ENCODE measurements at regions not wholly inside any gene's neighbourhood (a gene's known extent, or its start where the extent isn't known, plus 50 kb on each side); places are given as distances from the start of the nearest gene placed in this dataset.
"Not testable (repeated sequence)": the region's sequence is repeated elsewhere in the genome, so short reads cannot be mapped to it uniquely, and the experiment has no call there.

DNA sequence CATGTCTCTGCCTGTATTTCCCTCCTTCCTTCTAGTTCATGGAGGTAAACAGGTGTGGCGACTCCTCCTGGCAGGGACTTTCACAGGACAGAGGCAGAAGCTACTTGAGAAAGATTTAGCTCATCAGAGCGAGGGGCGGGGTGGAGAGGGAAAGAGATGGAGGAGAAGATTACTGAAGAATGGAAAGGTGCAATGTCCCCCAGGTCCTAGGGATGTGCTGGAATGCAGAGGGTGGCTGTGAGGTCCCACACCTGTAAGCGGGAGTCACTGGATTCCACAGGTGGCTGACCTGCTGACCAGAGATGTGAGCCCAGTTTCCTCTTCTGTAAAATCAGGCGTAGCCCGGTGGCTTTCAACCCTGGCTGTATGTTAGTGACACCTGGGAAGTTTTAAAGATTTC, 199.2 kb upstream of the SULF2 start:
- TF ChIP-seq, protein P1, sequence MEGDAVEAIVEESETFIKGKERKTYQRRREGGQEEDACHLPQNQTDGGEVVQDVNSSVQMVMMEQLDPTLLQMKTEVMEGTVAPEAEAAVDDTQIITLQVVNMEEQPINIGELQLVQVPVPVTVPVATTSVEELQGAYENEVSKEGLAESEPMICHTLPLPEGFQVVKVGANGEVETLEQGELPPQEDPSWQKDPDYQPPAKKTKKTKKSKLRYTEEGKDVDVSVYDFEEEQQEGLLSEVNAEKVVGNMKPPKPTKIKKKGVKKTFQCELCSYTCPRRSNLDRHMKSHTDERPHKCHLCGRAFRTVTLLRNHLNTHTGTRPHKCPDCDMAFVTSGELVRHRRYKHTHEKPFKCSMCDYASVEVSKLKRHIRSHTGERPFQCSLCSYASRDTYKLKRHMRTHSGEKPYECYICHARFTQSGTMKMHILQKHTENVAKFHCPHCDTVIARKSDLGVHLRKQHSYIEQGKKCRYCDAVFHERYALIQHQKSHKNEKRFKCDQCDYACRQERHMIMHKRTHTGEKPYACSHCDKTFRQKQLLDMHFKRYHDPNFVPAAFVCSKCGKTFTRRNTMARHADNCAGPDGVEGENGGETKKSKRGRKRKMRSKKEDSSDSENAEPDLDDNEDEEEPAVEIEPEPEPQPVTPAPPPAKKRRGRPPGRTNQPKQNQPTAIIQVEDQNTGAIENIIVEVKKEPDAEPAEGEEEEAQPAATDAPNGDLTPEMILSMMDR (IDR thresholded peaks at IDR 0.05; ENCODE audit: insufficient read depth, low read depth, low read length) = no peak
- no peak overlapping the region for H3K4me3 ChIP-seq (ENCODE audit: low read depth, low read length)
- ChIA-PET POLR2A (interaction anchor here (0.5 to 1.0 kb wide), 3 partner anchors 9 to 451 kb away, joined by 4 to 6 read pairs (median 5); no protein-coding TSS in a partner anchor), CTCF (interaction anchor here (0.9 to 1.0 kb wide), 2 partner anchors 9 to 16 kb away, joined by 3 read pairs; no protein-coding TSS in a partner anchor)
- peaks cover 10% of the 10 kb centered on the region for H3K27me3 ChIP-seq (ENCODE audit: control insufficient read depth, insufficient read depth, low read length)
- DNase-seq (ENCODE audit: low read depth) = no peak
- H3K36me3 ChIP-seq (ENCODE audit: control insufficient read depth, insufficient read depth, low read length) = no peaks in the 10 kb centered on the region

DNA sequence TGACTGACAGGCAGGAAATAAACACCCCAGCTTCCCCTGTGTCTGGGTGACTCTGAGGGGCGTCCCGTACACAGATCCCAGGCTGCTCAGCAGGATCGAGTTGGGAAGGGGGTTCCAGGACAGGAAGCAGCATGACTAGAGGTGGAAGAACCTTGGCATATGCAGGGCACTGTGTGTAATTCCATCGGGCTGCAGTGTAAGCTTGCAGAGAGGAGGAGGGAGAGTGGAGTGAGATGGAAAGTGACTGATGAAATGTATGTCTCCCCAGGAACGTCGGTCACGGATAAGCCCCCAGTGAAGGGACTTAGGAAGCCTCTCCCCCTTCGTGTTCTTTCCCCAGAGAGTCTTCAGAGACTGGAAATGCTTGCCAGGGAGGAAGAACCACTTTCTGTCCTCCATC, 198.4 kb upstream of the SULF2 start:
- H3K27me3 ChIP-seq (ENCODE audit: control insufficient read depth, insufficient read depth, low read length); CTCF ChIA-PET; H3K36me3 ChIP-seq (ENCODE audit: control insufficient read depth, insufficient read depth, low read length); DNase-seq (ENCODE audit: low read depth); H3K4me3 ChIP-seq (ENCODE audit: low read depth, low read length); POLR2A ChIA-PET: not testable (repeated sequence)

DNA sequence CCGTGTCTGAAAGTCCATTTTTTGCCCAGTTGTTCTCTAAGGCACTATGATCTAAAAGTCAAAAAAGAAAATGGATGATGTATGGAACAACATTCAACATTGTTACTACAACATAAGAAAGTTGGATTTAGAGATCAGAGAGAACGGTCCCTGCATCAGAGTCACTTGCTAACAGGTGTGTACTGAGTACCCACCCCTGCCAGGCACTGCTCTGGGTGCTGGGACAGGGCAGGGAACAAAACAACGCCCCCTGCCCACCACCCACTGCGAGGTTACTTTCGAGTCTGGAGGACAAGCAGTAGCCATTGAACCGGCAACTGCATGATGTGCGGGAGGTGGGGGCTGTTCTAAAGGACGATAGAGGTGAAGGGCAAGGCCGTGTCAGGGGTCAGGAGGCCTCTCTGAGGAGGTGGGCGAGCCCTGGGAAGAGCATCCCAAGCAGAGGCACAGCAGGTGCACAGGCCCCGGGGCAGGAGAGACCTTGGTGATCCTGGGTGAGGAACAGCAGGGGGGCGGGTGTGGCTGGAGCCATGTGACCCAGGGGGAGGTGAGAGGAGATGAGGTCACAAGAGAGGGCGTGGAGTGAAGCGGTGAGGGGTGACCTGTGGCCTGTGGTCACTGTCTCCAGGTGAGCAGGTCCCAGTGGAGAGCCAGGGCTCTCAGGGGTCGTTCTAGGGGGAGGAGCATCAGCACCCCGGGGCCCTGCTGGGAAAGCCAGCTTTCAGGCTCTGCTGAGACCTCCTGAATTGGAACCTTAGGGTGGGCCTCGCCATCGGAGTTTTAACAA, 197.5 kb upstream of the SULF2 start:
- TF ChIP-seq, protein P1 (IDR thresholded peaks at IDR 0.05; ENCODE audit: insufficient read depth, low read depth, low read length) = no peak
- POLR2A ChIA-PET = no interaction called here
- DNase-seq (ENCODE audit: low read depth) = no peak
- Histone ChIP-seq H3K4me3 (ENCODE audit: low read depth, low read length) (no peak overlapping the region), H3K27me3 (ENCODE audit: control insufficient read depth, insufficient read depth, low read length) (peaks cover 6% of the 10 kb centered on the region), H3K36me3 (ENCODE audit: control insufficient read depth, insufficient read depth, low read length) (no peaks in the 10 kb centered on the region)
- CTCF ChIA-PET = no interaction called here

DNA sequence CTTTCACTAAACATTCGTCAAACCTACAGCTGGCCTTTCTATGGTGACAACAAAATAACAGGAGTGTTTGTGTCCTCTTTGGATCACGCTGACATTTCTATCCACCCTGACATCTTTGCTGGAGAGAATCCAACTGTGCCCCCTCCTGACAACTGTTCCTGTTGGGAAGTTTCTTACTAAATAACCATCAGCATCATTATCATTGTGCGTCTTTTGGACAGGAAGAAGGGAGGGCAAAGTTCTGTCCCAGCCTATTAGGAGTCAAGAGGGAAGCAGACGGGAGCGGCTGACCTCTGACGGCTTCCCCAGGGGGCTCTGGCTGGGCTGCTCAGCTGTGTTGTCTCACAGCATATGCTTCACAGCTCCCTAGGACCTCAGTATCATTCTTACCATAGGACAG, 195.9 kb upstream of the SULF2 start:
- TF ChIP-seq, protein P1 (IDR thresholded peaks at IDR 0.05; ENCODE audit: insufficient read depth, low read depth, low read length) = no peak
- DNase-seq (ENCODE audit: low read depth) = no peak
- ChIA-PET CTCF (no interaction called here), POLR2A (no interaction called here)
- Histone ChIP-seq H3K4me3 (ENCODE audit: low read depth, low read length) (no peak overlapping the region), H3K36me3 (ENCODE audit: control insufficient read depth, insufficient read depth, low read length) (no peaks in the 10 kb centered on the region), H3K27me3 (ENCODE audit: control insufficient read depth, insufficient read depth, low read length) (peaks cover 6% of the 10 kb centered on the region)

DNA sequence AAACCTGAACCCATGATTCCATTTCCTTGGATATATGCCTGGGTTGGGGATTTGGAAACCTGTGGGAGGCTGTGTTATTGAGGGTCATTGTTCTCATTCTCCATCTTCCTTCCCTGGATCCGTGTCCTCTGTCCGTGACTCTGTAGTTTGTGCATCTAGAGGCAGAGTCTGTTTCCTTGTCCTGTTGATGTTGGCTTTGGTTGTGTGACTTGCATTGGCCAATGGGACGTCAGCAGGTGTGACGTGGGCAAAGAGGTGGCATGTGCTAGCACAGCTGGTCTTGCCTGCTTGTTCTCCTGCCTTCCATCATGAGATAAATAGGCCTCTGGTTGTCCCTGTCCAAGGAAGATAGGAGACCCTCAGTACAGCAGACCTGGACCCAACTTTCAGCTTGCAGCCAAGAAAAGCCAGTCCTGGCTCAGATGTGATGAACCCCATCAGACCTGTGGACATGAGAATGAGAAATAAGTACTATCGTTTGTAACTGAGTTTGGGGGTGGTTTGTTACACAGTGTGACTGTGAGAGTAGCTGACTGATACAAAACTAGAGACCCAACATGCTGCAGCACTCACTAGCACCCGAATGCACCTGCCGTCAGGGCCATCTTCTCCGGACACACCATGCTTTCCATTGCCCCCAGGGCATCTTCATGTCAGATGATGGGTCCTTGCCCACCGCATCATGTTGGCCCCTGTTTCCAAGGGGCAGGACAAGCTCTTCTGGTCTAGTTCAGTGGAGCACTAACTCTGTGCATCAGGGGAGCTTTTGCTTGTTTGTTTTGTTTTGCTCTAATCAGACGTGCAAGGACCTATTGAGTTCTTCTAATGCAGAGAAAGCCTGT, 195.3 kb upstream of the SULF2 start:
- CTCF ChIA-PET = no interaction called here
- TF ChIP-seq, protein P1 (IDR thresholded peaks at IDR 0.05; ENCODE audit: insufficient read depth, low read depth, low read length) = no peak
- POLR2A ChIA-PET = no interaction called here
- no peaks in the 10 kb centered on the region for H3K36me3 ChIP-seq (ENCODE audit: control insufficient read depth, insufficient read depth, low read length)
- no peak for DNase-seq (ENCODE audit: low read depth)
- H3K4me3 ChIP-seq (ENCODE audit: low read depth, low read length) = no peak overlapping the region
- H3K27me3 ChIP-seq (ENCODE audit: control insufficient read depth, insufficient read depth, low read length) = peaks cover 6% of the 10 kb centered on the region

DNA sequence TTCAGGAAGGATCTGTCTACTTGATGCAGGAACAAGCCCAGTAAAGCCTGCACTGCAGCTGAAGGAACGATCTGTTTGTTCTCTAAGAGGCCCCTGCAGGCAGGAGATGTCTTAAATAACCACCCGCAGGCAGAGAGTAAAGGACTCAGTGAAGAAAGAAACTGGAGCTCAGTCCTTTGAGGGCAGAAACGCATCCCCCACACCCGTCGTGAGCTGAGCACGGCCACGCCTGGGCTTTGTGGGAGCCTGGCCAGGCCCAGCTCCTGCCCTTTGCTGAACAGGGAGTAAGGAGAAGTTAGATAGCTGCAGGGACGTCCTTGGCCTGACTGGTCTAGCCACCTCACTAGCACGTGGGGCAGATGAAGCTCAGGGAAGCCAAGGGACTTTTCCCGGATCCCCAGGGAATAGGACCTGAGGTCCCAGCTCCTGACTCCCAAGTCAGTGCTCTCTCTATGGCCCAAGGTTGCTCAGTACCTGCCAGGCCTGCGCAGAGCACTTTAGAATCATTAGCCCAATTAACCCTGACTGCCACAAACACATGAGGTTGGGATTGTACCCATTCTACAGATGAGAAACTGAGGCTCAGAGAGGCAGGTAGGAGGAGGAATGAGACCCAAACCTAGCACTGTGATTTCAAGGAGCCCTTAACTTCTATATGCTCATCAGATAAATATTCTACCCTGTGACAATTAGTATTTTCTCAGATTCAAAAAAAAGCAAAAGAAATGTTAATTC, 194.2 kb upstream of the SULF2 start:
- POLR2A ChIA-PET; DNase-seq (ENCODE audit: low read depth): not testable (repeated sequence)
- CTCF ChIA-PET = interaction anchor here (0.6 to 1.4 kb wide), 3 partner anchors 12 to 314 kb away, joined by 3 to 5 read pairs (median 3); no protein-coding TSS in a partner anchor

DNA sequence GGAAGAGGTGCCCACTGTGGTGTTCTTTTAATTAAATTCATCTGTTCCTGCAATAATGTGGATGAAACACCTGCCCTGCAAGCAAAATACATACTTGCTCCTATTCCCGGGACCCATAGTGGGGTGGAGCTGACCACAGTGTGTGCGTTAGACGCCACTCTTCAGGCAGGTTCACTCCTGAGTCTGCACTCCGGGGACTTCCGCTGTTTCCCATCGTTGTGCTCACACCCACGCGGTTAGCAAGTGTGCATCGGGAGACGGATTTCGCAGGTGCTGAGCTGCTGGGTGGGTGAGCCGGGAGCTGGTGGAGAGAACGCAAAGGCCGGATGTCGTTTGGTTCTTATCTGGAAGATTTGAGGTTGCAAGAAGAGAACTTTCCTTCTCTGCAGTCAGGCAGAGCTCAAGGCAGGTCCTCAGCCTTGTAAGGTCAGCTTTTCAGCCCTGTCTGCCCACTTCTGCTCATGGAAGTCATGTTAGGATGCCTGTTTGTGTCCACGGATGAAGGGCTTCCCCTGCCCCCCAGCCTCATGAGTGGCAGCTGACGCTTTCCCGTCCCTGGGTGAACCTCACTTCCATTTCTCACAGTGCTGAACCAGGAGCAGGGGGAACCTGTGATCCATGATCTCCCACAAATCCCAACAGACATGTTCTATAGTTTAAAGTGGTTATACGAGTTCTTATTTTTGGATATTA, 193.3 kb upstream of the SULF2 start:
- POLR2A ChIA-PET; H3K27me3 ChIP-seq (ENCODE audit: control insufficient read depth, insufficient read depth, low read length); H3K4me3 ChIP-seq (ENCODE audit: low read depth, low read length); DNase-seq (ENCODE audit: low read depth); H3K36me3 ChIP-seq (ENCODE audit: control insufficient read depth, insufficient read depth, low read length): not testable (repeated sequence)
- CTCF ChIA-PET = interaction anchor here (0.9 to 1.4 kb wide), 2 partner anchors 11 to 19 kb away, joined by 3 to 5 read pairs; no protein-coding TSS in a partner anchor

More for the DNA sequence above, 194.2 kb upstream of the SULF2 start:
- not testable (repeated sequence) for H3K4me3 ChIP-seq (ENCODE audit: low read depth, low read length); H3K36me3 ChIP-seq (ENCODE audit: control insufficient read depth, insufficient read depth, low read length); H3K27me3 ChIP-seq (ENCODE audit: control insufficient read depth, insufficient read depth, low read length)

DNA sequence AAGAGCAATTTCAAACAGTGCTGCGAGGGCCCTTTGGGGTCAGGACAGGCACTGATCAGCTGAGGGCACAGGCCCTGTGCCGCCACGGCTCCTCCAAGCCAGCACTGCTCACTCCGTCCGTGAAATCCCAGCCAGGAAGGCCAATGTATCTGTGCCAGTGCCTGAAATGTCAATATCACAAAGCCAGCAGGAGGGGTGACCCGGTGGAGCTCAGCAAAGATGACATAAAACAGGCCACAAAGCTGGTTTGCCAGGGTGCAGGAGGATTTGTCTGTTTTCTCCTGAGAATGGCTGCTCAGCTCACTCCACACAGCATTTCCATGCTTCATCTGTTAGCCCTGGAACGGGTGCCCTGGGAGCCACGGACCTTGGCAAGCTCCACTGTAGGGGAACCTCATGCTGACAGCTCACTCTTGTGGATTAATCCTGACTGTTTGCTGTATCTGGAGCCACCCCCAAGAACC, 192.5 kb upstream of the SULF2 start:
- H3K36me3 ChIP-seq (ENCODE audit: control insufficient read depth, insufficient read depth, low read length); DNase-seq (ENCODE audit: low read depth); CTCF ChIA-PET; H3K4me3 ChIP-seq (ENCODE audit: low read depth, low read length); H3K27me3 ChIP-seq (ENCODE audit: control insufficient read depth, insufficient read depth, low read length); POLR2A ChIA-PET: not testable (repeated sequence)
